SK-N-MC (cell line): ENCODE measurements at regions not wholly inside any gene's neighbourhood (a gene's known extent, or its start where the extent isn't known, plus 50 kb on each side); places are given as distances from the start of the nearest gene placed in this dataset.

Source experiments
- EZH2 ChIP-seq: fragments of 200-600 bp; sonication (generic); IDR thresholded peaks from one replicate; pipeline ENCODE4 v1.6.1; 2017; ENCODE audit warnings: antibody characterized with exemption
- FOXP2 ChIP-seq: optimal IDR thresholded peaks from 2 replicates; pipeline ENCODE3; 2011; ENCODE audit warnings: mild to moderate bottlenecking, moderate library complexity; ENCODE audit not compliant: insufficient read depth; ENCODE audit errors: extremely low read length, control extremely low read depth
- POLR2AphosphoS5 ChIP-seq: IDR thresholded peaks from 2 replicates; pipeline ENCODE4 v1.6.1; 2012; ENCODE audit warnings: mild to moderate bottlenecking, low read depth, low read length, borderline replicate concordance

DNA sequence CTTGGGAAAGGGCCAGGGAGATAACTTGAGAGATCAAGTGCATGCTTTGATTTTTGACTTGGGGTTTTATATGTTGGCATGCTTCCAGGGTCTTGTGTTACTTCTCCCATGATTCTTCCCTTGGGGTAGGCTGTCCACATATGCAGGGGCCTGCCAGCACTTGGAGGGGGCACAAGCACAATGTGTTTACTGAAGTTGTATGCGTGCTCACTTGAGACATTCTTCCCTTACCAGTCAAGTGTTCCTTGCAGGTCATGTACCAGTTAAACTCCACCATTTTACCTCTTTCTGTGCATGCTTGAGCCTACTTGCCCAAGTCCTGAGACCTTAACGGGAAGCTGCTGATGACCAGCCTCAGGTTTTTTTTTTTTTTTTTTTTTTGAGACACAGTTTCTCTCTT is 1880.5 kb downstream of the ARAP2 start:
- TF ChIP-seq POLR2AphosphoS5 (no peak), EZH2 (no peak), FOXP2 (no peak)
